AG09309 (cell line): ENCODE measurements at regions not wholly inside any gene's neighbourhood (a gene's known extent, or its start where the extent isn't known, plus 50 kb on each side); places are given as distances from the start of the nearest gene placed in this dataset.
"Not testable (repeated sequence)": the region's sequence is repeated elsewhere in the genome, so short reads cannot be mapped to it uniquely, and the experiment has no call there.

ENCODE experiments used
- DNase-seq: peaks from one replicate; pipeline ENCODE4 v3.0.0-alpha.2; 2010; ENCODE audit warnings: low read depth
- H3K4me3 ChIP-seq: 2 replicates; pipeline ENCODE4 v1.5.1; 2011; ENCODE audit warnings: mild to moderate bottlenecking, low read depth, low read length, moderate library complexity; ENCODE audit not compliant: control insufficient read depth
- CTCF ChIP-seq: IDR thresholded peaks from 2 replicates; pipeline ENCODE4 v1.5.1; 2011; ENCODE audit warnings: mild to moderate bottlenecking, low read depth, low read length, inconsistent platforms; ENCODE audit not compliant: insufficient read depth, control insufficient read depth; ENCODE audit errors: missing control alignments

DNA sequence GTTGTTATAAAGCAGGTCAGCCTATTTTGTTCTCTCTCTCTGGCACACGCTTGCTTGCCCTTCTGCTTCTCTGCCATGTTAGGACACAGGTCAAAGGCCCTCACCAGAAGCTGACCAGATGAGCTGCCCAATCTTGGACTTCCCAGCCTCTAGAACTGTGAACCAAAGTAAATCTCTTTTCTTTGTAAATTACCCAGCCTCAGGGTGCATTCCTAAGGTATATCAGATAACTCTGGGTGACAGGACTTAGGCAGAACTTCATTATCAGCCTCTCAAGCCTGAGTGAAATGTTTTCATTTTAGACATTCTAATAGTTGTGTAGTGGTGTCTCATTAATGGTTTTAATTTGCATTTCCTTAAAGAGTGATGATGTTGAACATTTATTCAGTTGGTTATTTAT, 124.3 kb downstream of the CDRT15L2 start:
- H3K4me3 ChIP-seq = no peak overlapping the region
- no peak for DNase-seq
- no peak for TF ChIP-seq CTCF

DNA sequence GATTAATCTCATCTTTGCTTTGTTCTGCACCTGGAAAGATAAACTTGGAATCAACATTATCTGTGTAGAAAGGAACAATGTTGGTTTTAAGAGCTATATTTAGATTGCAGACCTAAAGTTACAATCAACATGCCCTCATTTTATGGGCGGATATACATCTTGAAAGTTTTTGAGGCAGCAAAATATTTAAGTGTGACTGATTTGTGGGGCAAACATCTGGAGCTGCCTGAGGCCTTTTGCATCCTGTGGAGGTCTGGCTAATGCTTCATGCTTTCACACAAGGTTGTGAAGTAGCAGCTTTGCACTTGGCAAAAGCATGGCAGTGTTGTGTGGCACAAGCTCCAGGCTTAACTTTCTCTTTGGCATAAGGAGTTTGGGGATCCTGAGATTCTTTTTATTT, 125.7 kb downstream of the CDRT15L2 start:
- not testable (repeated sequence) for DNase-seq

GRCh38 chr17:20706751-20707373, 127.3 kb downstream of the CDRT15L2 start:
- DNase-seq = no peak
- no peak overlapping the region for H3K4me3 ChIP-seq
- no peak for TF ChIP-seq CTCF

More for the DNA sequence above, 125.7 kb downstream of the CDRT15L2 start:
- not testable (repeated sequence) for H3K4me3 ChIP-seq

DNA sequence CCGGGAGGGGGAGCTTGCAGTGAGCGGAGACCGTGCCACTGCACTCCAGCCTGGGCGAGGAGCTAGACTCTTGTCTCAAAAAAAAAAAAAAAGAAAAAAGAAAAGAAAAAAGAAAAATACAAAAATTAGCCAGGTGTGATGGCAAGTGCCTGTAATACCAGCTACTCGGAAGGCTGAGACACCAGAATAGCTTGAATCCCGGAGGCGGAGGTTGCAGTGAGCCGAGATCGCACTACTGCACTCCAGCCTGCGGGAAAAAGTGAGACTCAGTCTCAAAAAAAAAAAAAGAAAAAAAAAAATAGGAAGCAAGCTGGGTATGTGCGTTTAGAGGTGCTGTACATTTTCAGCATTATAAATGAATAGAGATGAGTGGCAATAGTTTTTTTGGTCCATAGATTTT, 129.3 kb downstream of the CDRT15L2 start:
- not testable (repeated sequence) for DNase-seq, H3K4me3 ChIP-seq

GRCh38 chr17:20716481-20716880, 137.0 kb downstream of the CDRT15L2 start:
- not testable (repeated sequence) for DNase-seq, H3K4me3 ChIP-seq

- no peak for DNase-seq
- H3K4me3 ChIP-seq = no peak overlapping the region
- TF ChIP-seq CTCF = no peak
These were observed 141.6 kb downstream of the CDRT15L2 start for GRCh38 chr17:20721171-20721570.

DNA sequence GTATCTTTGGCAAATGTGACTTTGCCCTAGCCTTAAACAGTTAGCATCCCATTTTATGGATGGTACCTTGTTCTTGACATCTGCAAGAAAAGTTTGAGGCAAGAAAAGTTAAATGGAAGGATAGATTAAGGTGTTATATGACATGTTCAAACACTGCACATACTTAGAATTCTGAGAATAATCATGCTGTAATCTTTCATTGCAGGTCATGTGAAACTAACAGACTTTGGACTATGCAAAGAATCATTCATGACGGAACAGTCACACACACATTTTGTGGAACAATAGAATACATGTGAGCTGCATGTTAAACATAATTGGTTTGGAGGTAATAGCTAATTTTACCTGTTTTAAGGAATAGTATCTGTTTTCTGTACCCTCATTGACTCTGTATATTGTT, 144.9 kb downstream of the CDRT15L2 start:
- not testable (repeated sequence) for H3K4me3 ChIP-seq, DNase-seq

DNA sequence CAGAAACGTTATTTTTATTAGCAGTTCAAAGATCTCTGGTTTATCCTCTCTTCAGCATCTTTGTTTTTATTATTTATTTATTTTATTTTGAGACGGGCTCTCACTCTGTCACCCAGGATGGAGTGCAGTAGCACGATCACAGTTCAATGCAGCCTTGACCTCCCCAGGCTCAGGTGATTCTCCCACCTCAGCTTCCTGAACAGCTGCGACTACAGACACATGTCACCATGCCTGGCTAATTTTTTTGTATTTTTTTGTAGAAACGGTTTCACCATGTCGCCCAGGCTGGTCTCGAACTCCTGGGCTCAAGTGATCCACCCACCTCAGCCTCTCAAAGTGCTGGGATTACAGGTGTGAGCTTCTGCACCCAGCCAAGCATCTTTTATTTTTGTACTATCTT, 147.7 kb downstream of the CDRT15L2 start:
- DNase-seq, H3K4me3 ChIP-seq: not testable (repeated sequence)

GRCh38 chr17:20728181-20728580, 148.7 kb downstream of the CDRT15L2 start:
- no peak overlapping the region for H3K4me3 ChIP-seq
- TF ChIP-seq CTCF = no peak
- DNase-seq = no peak

- DNase-seq, H3K4me3 ChIP-seq: not testable (repeated sequence)
These were observed 151.6 kb downstream of the CDRT15L2 start for GRCh38 chr17:20731131-20731530.
